ENCODE measurements at regions not wholly inside any gene's neighbourhood (a gene's known extent, or its start where the extent isn't known, plus 50 kb on each side); places are given as distances from the start of the nearest gene placed in this dataset.

- Histone ChIP-seq H3K27ac (peak overlapping the region; percentile 51 to 76 (median 58)), H3K4me3 (no peak overlapping the region), H3K4me1 (peaks cover 6 to 68% (median 19%) of the 10 kb centered on the region in 3 donors), H3K36me3 (no peaks in the 10 kb centered on the region), H3K9me3 (no peaks in the 10 kb centered on the region), H3K27me3 (no peaks in the 10 kb centered on the region)
- intact Hi-C loops (cut with DNase I): no loop called here
- DNase-seq: no peak
- TF ChIP-seq CTCF (IDR thresholded peaks at IDR 0.05) (no peak), POLR2A (IDR thresholded peaks at IDR 0.05) (no peak)
- 30 to 41% methylated on average over 4 of the region's 4 CpGs for WGBS, 2 donors
Measured at GRCh38 chr15:39177561-39177960, 403.3 kb upstream of the THBS1 start.

- H3K4me3 ChIP-seq: no peak overlapping the region
- H3K27ac ChIP-seq: no peak overlapping the region
- TF ChIP-seq CTCF (IDR thresholded peaks at IDR 0.05) (no peak), POLR2A (IDR thresholded peaks at IDR 0.05) (no peak)
- no peak for DNase-seq
- no peaks in the 10 kb centered on the region for H3K27me3 ChIP-seq
- intact Hi-C loops (cut with DNase I): no loop called here
- H3K4me1 ChIP-seq: peaks cover 6 to 76% (median 20%) of the 10 kb centered on the region in 3 donors
- H3K36me3 ChIP-seq: no peaks in the 10 kb centered on the region
- no peaks in the 10 kb centered on the region for H3K9me3 ChIP-seq
- 63 to 70% methylated on average over 1 of the region's 1 CpG for WGBS, 2 donors
Measured at GRCh38 chr15:39180030-39180429, 400.8 kb upstream of the THBS1 start.

- no peak overlapping the region for H3K4me3 ChIP-seq
- no peaks in the 10 kb centered on the region for H3K36me3 ChIP-seq
- H3K9me3 ChIP-seq: no peaks in the 10 kb centered on the region
- no peak for TF ChIP-seq POLR2A (IDR thresholded peaks at IDR 0.05)
- no peak for TF ChIP-seq CTCF (IDR thresholded peaks at IDR 0.05)
- no peak overlapping the region for H3K27ac ChIP-seq
- intact Hi-C loops (cut with DNase I): no loop called here
- no peaks in the 10 kb centered on the region for H3K27me3 ChIP-seq
- no peak for DNase-seq
- H3K4me1 ChIP-seq: peaks cover 6 to 78% (median 20%) of the 10 kb centered on the region in 3 donors
Measured at GRCh38 chr15:39180483-39180933, 400.4 kb upstream of the THBS1 start.

- H3K27ac ChIP-seq: peak overlapping the region in 1 of 4 donors; percentile 22
Measured at GRCh38 chr15:39181056-39181747, 399.7 kb upstream of the THBS1 start.

More at GRCh38 chr15:39181056-39181747, 399.7 kb upstream of the THBS1 start:
- no peak for DNase-seq
- TF ChIP-seq POLR2A (IDR thresholded peaks at IDR 0.05) (no peak), CTCF (IDR thresholded peaks at IDR 0.05) (no peak)
- H3K4me1 ChIP-seq: peaks cover 6 to 78% (median 20%) of the 10 kb centered on the region in 3 donors
- H3K27me3 ChIP-seq: no peaks in the 10 kb centered on the region
- H3K9me3 ChIP-seq: no peaks in the 10 kb centered on the region
- no peak overlapping the region for H3K4me3 ChIP-seq
- WGBS, 2 donors: 35 to 77% methylated on average over 1 of the region's 1 CpG
- no peaks in the 10 kb centered on the region for H3K36me3 ChIP-seq
- intact Hi-C loops (cut with DNase I): no loop called here

Measured in esophagus squamous epithelium (tissue), 5 donors.